Tibial artery (tissue), 4 donors: ENCODE measurements at regions not wholly inside any gene's neighbourhood (a gene's known extent, or its start where the extent isn't known, plus 50 kb on each side); places are given as distances from the start of the nearest gene placed in this dataset.

Experiments used
- DNase-seq, 2 donors: peaks; one replicate each; pipeline ENCODE4 v3.0.0-alpha.2; 2019
- H3K27ac ChIP-seq, 2 donors: fragments of 200-600 bp; sonication (generic) in 1 of 2; 1 replicate in 1 of 2; 2 replicates in 1 of 2; pipeline ENCODE4 v1.5.1; 2018 to 2019; ENCODE audit warnings: mild to moderate bottlenecking in 1 of 2
- H3K27me3 ChIP-seq, 2 donors: fragments of 200-600 bp; sonication (generic) in 1 of 2; one replicate each; pipeline versions ENCODE4 v1.5.1 to v1.6.0; 2016 to 2019
- H3K36me3 ChIP-seq, 3 donors: fragments of 200-600 bp; sonication (generic) in 2 of 3; one replicate each; pipeline ENCODE4 v1.5.1; 2016 to 2019; ENCODE audit warnings: mild to moderate bottlenecking in 2 of 3
- H3K4me1 ChIP-seq, 4 donors: fragments of 200-600 bp; sonication (generic) in 2 of 4; 1 replicate in 3 of 4; 2 replicates in 1 of 4; pipeline ENCODE4 v1.5.1; 2016 to 2019
- H3K4me3 ChIP-seq, 2 donors: fragments of 200-600 bp; sonication (generic) in 1 of 2; 1 replicate in 1 of 2; 2 replicates in 1 of 2; pipeline ENCODE4 v1.5.1; 2018 to 2019; ENCODE audit warnings: mild to moderate bottlenecking in 2 of 2
- H3K9me3 ChIP-seq, 3 donors: fragments of 200-600 bp; sonication (generic) in 1 of 3; one replicate each; pipeline ENCODE4 v1.5.1; 2016 to 2019
- CTCF ChIP-seq, 2 experiments: fragments of 200-600 bp in 1 of 2; fragments of 450-650 bp in 1 of 2; IDR thresholded peaks; one replicate each; pipeline ENCODE4 v1.5.1; 2017 to 2019; ENCODE audit warnings: antibody characterized with exemption in 2 of 2, mild to moderate bottlenecking in 1 of 2, moderate library complexity in 1 of 2
- intact Hi-C: fragments of 100-400 bp; cut with DNase I; formaldehyde crosslinking; loops from one replicate; pipeline ENCODE4 v1.15.0; 2023; ENCODE audit warnings: low total_unique reads

GRCh38 chr9:115765060-115765459, 388.5 kb upstream of the PAPPA start:
- no peak for TF ChIP-seq CTCF (IDR thresholded peaks at IDR 0.05)
- intact Hi-C loops = no loop called here
- H3K27ac ChIP-seq = peak overlapping the region; percentile 54 to 70
- H3K36me3 ChIP-seq = no peaks in the 10 kb centered on the region
- H3K4me3 ChIP-seq = no peak overlapping the region
- H3K4me1 ChIP-seq = peaks cover 0 to 34% (median 11%) of the 10 kb centered on the region in 4 donors
- H3K9me3 ChIP-seq = no peaks in the 10 kb centered on the region
- DNase-seq = no peak
- no peaks in the 10 kb centered on the region for H3K27me3 ChIP-seq

GRCh38 chr9:115766370-115766955, 387.1 kb upstream of the PAPPA start:
- DNase-seq = no peak
- TF ChIP-seq CTCF (IDR thresholded peaks at IDR 0.05) = no peak
- H3K36me3 ChIP-seq = no peaks in the 10 kb centered on the region
- peaks cover 0 to 34% (median 11%) of the 10 kb centered on the region in 4 donors for H3K4me1 ChIP-seq
- H3K27me3 ChIP-seq = no peaks in the 10 kb centered on the region
- H3K27ac ChIP-seq = no peak overlapping the region
- intact Hi-C loops = no loop called here
- H3K9me3 ChIP-seq = no peaks in the 10 kb centered on the region
- no peak overlapping the region for H3K4me3 ChIP-seq

- Histone ChIP-seq H3K4me3 (no peak overlapping the region), H3K9me3 (no peaks in the 10 kb centered on the region), H3K4me1 (peaks cover 0 to 9% (median 0%) of the 10 kb centered on the region in 4 donors), H3K27ac (no peak overlapping the region), H3K36me3 (no peaks in the 10 kb centered on the region), H3K27me3 (no peaks in the 10 kb centered on the region)
- intact Hi-C loops = no loop called here
- no peak for TF ChIP-seq CTCF (IDR thresholded peaks at IDR 0.05)
- DNase-seq = no peak
Measured at GRCh38 chr9:115770521-115770920, 383.1 kb upstream of the PAPPA start.

GRCh38 chr9:115775659-115776058, 377.9 kb upstream of the PAPPA start:
- no peaks in the 10 kb centered on the region for H3K4me1 ChIP-seq
- H3K27ac ChIP-seq = no peak overlapping the region
- no peak for TF ChIP-seq CTCF (IDR thresholded peaks at IDR 0.05)

GRCh38 chr9:115777610-115778009, 376.0 kb upstream of the PAPPA start:
- Histone ChIP-seq H3K27ac (no peak overlapping the region), H3K27me3 (no peaks in the 10 kb centered on the region), H3K4me3 (no peak overlapping the region), H3K9me3 (no peaks in the 10 kb centered on the region), H3K4me1 (no peaks in the 10 kb centered on the region), H3K36me3 (no peaks in the 10 kb centered on the region)
- DNase-seq = no peak
- intact Hi-C loops = no loop called here
- TF ChIP-seq CTCF (IDR thresholded peaks at IDR 0.05) = no peak

More at GRCh38 chr9:115775659-115776058, 377.9 kb upstream of the PAPPA start:
- Histone ChIP-seq H3K27me3 (no peaks in the 10 kb centered on the region), H3K4me3 (no peak overlapping the region), H3K9me3 (no peaks in the 10 kb centered on the region), H3K36me3 (no peaks in the 10 kb centered on the region)
- intact Hi-C loops = no loop called here
- no peak for DNase-seq
